Gastrocnemius medialis (tissue), 4 donors: ENCODE measurements at regions not wholly inside any gene's neighbourhood (a gene's known extent, or its start where the extent isn't known, plus 50 kb on each side); places are given as distances from the start of the nearest gene placed in this dataset.

Experiments
- ATAC-seq, 2 donors: fragments of 150-250 bp; one replicate each; pipeline ENCODE4 v1.9.1; 2016
- DNase-seq, 2 donors: peaks; one replicate each; pipeline ENCODE4 v3.0.0-alpha.2; 2019
- H3K27ac ChIP-seq, 4 donors: fragments of 200-600 bp; sonication (generic); 1 replicate in 1 of 4; 2 replicates in 3 of 4; pipeline ENCODE4 v1.5.1; 2016 to 2018; ENCODE audit warnings: mild to moderate bottlenecking in 2 of 4, moderate library complexity in 1 of 4
- H3K27me3 ChIP-seq, 3 donors: fragments of 200-600 bp; sonication (generic) in 2 of 3; 1 replicate in 1 of 3; 2 replicates in 2 of 3; pipeline versions ENCODE4 v1.5.1 to v1.6.0; 2016 to 2019; ENCODE audit warnings: mild to moderate bottlenecking in 1 of 3, moderate library complexity in 1 of 3
- H3K36me3 ChIP-seq, 2 donors: fragments of 200-600 bp; sonication (generic) in 1 of 2; one replicate each; pipeline ENCODE4 v1.5.1; 2017 to 2018
- H3K4me1 ChIP-seq, 2 donors: fragments of 200-600 bp; sonication (generic) in 1 of 2; one replicate each; pipeline ENCODE4 v1.5.1; 2016 to 2017; ENCODE audit warnings: mild to moderate bottlenecking in 2 of 2
- H3K4me3 ChIP-seq, 4 donors: fragments of 200-600 bp; sonication (generic) in 3 of 4; 1 replicate in 1 of 4; 2 replicates in 3 of 4; pipeline ENCODE4 v1.5.1; 2016 to 2019; ENCODE audit warnings: mild to moderate bottlenecking in 2 of 4
- H3K9me3 ChIP-seq, 3 donors: fragments of 200-600 bp; sonication (generic) in 2 of 3; 1 replicate in 1 of 3; 2 replicates in 2 of 3; pipeline ENCODE4 v1.5.1; 2016 to 2019
- CTCF ChIP-seq, 5 experiments: fragments of 450-650 bp in 3 of 5; fragments of 200-600 bp in 2 of 5; sonication (generic) in 2 of 5; IDR thresholded peaks in 4 of 5; conservative IDR thresholded peaks in 1 of 5; 1 replicate in 4 of 5; 2 replicates in 1 of 5; pipeline ENCODE4 v1.5.1; 2016 to 2019; ENCODE audit warnings: antibody characterized with exemption in 5 of 5, mild to moderate bottlenecking in 3 of 5, moderate library complexity in 3 of 5
- POLR2A ChIP-seq, 2 donors: fragments of 450-650 bp; IDR thresholded peaks; one replicate each; pipeline ENCODE4 v1.6.1; 2017; ENCODE audit warnings: antibody characterized with exemption in 2 of 2, mild to moderate bottlenecking in 2 of 2, moderate library complexity in 2 of 2
- in situ Hi-C, 4 donors: fragments of 200-750 bp; cut with MboI; loops; one replicate each; pipeline versions ENCODE4 v1.15.0 to v1.8.0; 2017; ENCODE audit warnings: low sequenced_read_pairs in 4 of 4
- intact Hi-C: fragments of 100-400 bp; cut with DNase I; formaldehyde crosslinking; loops from one replicate; pipeline ENCODE4 v1.15.1; 2023; ENCODE audit warnings: low total_unique reads

DNA sequence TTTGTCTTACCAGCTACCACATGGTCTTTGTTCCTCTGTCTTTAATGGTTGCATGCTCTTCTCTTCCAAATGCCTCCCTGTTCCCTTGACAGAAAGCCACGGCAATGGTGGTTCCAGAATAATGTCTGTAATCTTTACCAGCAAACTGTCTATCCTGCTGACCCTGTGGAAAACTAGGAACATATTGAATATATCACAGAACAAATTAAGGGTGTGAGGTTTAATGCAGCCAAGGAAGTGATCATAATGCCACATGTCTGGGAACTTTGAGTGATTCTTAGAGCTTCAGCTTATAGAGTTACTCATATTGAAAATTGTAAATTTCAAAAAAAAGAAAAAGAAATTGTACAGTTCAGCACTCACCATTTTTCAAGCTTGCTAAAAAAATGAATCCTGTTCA is 282.9 kb upstream of the RARB start:
- Histone ChIP-seq H3K4me3 (no peak overlapping the region), H3K4me1 (no peaks in the 10 kb centered on the region), H3K36me3 (no peaks in the 10 kb centered on the region), H3K9me3 (no peaks in the 10 kb centered on the region), H3K27ac (no peak overlapping the region), H3K27me3 (no peaks in the 10 kb centered on the region)
- no peak for ATAC-seq
- in situ Hi-C loops: no loop called here
- no peak for DNase-seq
- TF ChIP-seq CTCF (IDR thresholded peaks at IDR 0.05 in 4 of 5, conservative IDR thresholded peaks at IDR 0.05 in 1 of 5) (no peak), POLR2A (IDR thresholded peaks at IDR 0.05) (no peak)
- intact Hi-C loops: no loop called here

GRCh38 chr3:25150199-25150598 is 277.9 kb upstream of the RARB start:
- Histone ChIP-seq H3K9me3 (no peaks in the 10 kb centered on the region), H3K27ac (no peak overlapping the region), H3K4me1 (no peaks in the 10 kb centered on the region), H3K4me3 (no peak overlapping the region), H3K27me3 (no peaks in the 10 kb centered on the region), H3K36me3 (no peaks in the 10 kb centered on the region)
- intact Hi-C loops (no loop called here), in situ Hi-C loops (no loop called here)
- ATAC-seq (no peak), DNase-seq (no peak)
- TF ChIP-seq POLR2A (IDR thresholded peaks at IDR 0.05): no peak
- no peak for TF ChIP-seq CTCF (IDR thresholded peaks at IDR 0.05 in 4 of 5, conservative IDR thresholded peaks at IDR 0.05 in 1 of 5)

DNA sequence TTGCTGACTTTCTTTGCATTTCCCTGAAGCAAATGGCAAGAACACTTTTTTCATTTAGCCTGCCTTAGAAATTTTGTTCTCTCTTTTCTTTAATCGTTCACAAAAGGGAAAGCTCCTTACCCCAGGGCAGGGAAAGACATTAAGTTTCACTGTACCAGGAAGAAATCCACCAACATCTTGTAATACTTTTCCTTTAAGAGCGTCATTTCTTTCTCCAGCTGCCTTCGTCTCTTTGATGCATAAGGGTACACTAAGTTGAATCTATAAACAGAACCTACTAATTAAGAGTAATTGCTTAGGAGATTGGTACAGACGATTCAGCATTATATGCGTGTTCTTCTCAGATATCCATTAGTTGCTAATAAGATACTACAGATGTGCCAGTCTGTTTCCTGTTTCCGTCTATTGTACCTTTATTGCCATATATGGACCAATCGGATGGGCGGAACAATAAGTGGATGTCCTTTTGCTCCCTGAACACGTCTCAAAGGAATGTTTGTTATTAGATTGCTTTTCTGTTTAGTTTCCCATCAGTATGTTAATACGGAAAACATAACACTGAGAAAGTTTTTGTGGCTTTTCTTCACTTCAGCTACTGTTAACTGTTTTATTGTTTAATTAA is 276.7 kb upstream of the RARB start:
- H3K4me3 ChIP-seq: peak overlapping the region in 3 of 4 donors; percentile 1 to 23 (median 7)
- peak in 1 of 2 donors; percentile 47 for ATAC-seq
- intact Hi-C loops: no loop called here

GRCh38 chr3:25151903-25152295 is 276.2 kb upstream of the RARB start:
- Histone ChIP-seq H3K9me3 (no peaks in the 10 kb centered on the region), H3K4me1 (peaks cover 0 to 5% of the 10 kb centered on the region in 2 donors), H3K27ac (peak overlapping the region; percentile 2 to 62 (median 50)), H3K36me3 (no peaks in the 10 kb centered on the region), H3K4me3 (peak overlapping the region in 3 of 4 donors; percentile 1 to 23 (median 7)), H3K27me3 (no peaks in the 10 kb centered on the region)
- DNase-seq (no peak), ATAC-seq (no peak)
- TF ChIP-seq POLR2A (IDR thresholded peaks at IDR 0.05): no peak
- TF ChIP-seq CTCF (IDR thresholded peaks at IDR 0.05 in 4 of 5, conservative IDR thresholded peaks at IDR 0.05 in 1 of 5): no peak
- intact Hi-C loops: no loop called here
- in situ Hi-C loops: no loop called here

More for the DNA sequence above, 276.7 kb upstream of the RARB start:
- Histone ChIP-seq H3K27me3 (no peaks in the 10 kb centered on the region), H3K36me3 (no peaks in the 10 kb centered on the region), H3K9me3 (no peaks in the 10 kb centered on the region), H3K4me1 (no peaks in the 10 kb centered on the region), H3K27ac (peak overlapping the region; percentile 2 to 62 (median 50))
- in situ Hi-C loops: no loop called here
- no peak for TF ChIP-seq CTCF (IDR thresholded peaks at IDR 0.05 in 4 of 5, conservative IDR thresholded peaks at IDR 0.05 in 1 of 5)
- TF ChIP-seq POLR2A (IDR thresholded peaks at IDR 0.05): no peak
- DNase-seq: no peak

DNA sequence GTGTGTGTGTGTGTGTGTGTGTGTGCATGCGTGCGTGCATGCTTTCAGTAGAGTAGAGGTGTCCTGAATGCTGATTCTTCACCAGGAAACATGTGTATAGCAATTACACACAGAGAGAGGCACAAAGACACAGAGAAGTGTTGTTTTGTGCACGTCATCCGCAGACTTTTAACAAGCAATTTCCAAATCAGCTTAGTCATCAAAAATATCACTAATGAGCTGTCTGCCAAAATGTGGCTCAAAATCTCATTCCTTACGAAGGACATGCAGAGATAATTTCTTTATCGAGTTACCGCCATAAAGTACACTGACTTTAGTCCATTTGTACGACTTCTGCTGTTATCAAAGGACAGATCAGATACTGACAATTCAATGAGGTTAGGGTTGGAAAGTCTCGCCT is 274.9 kb upstream of the RARB start:
- intact Hi-C loops: no loop called here
- Histone ChIP-seq H3K36me3 (no peaks in the 10 kb centered on the region), H3K27ac (no peak overlapping the region), H3K4me3 (no peak overlapping the region), H3K4me1 (peaks cover 0 to 5% of the 10 kb centered on the region in 2 donors), H3K9me3 (no peaks in the 10 kb centered on the region), H3K27me3 (no peaks in the 10 kb centered on the region)
- TF ChIP-seq POLR2A (IDR thresholded peaks at IDR 0.05) (no peak), CTCF (IDR thresholded peaks at IDR 0.05 in 4 of 5, conservative IDR thresholded peaks at IDR 0.05 in 1 of 5) (no peak)
- DNase-seq (no peak), ATAC-seq (no peak)
- in situ Hi-C loops: no loop called here
